ENCODE measurements at regions not wholly inside any gene's neighbourhood (a gene's known extent, or its start where the extent isn't known, plus 50 kb on each side); places are given as distances from the start of the nearest gene placed in this dataset.

- Mint-ChIP-seq H3K27me3 (no peaks in the 10 kb centered on the region), H3K36me3 (no peaks in the 10 kb centered on the region), H3K9me3 (peaks cover 7% of the 10 kb centered on the region), H3K4me3 (no peak overlapping the region), H3K4me1 (ENCODE audit: unreplicated experiment) (no peaks in the 10 kb centered on the region), H3K27ac (no peak overlapping the region)
- no peak for TF ChIP-seq CTCF (conservative IDR thresholded peaks at IDR 0.05)
- DNase-seq (ENCODE audit: extremely low spot score, unreplicated experiment): no peak
These were observed 139.8 kb upstream of the KIT start for GRCh38 chr4:54517781-54518444.

DNA sequence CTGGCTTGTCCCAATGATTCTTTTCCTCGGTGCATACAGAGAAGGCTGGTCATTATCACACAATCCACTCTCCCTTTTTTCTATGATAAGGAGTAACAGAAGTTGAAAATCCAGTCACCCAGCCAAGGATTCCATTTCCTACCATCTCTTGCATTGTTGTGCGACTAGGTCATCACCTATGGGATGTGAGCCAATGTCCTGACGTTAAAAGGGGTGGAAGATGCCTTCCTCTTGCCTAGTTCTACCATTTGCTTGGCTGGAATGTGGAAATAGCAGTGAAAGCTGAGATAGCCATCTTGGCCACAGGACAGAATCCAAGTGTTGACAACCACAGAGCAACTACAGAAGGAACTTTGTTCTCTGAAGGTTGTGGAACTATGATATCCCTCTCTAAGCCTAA lies 132.2 kb upstream of the KIT start:
- DNase-seq (ENCODE audit: extremely low spot score, unreplicated experiment): no peak
- Mint-ChIP-seq H3K4me1 (ENCODE audit: unreplicated experiment) (no peaks in the 10 kb centered on the region), H3K27ac (no peak overlapping the region), H3K36me3 (no peaks in the 10 kb centered on the region), H3K27me3 (no peaks in the 10 kb centered on the region), H3K9me3 (no peaks in the 10 kb centered on the region), H3K4me3 (no peak overlapping the region)
- no peak for TF ChIP-seq CTCF (conservative IDR thresholded peaks at IDR 0.05)

GRCh38 chr4:54526560-54526959 lies 131.2 kb upstream of the KIT start:
- Mint-ChIP-seq H3K4me1 (ENCODE audit: unreplicated experiment) (no peaks in the 10 kb centered on the region), H3K27me3 (no peaks in the 10 kb centered on the region), H3K36me3 (no peaks in the 10 kb centered on the region), H3K9me3 (no peaks in the 10 kb centered on the region), H3K27ac (no peak overlapping the region), H3K4me3 (no peak overlapping the region)
- DNase-seq (ENCODE audit: extremely low spot score, unreplicated experiment): no peak
- no peak for TF ChIP-seq CTCF (conservative IDR thresholded peaks at IDR 0.05)

DNA sequence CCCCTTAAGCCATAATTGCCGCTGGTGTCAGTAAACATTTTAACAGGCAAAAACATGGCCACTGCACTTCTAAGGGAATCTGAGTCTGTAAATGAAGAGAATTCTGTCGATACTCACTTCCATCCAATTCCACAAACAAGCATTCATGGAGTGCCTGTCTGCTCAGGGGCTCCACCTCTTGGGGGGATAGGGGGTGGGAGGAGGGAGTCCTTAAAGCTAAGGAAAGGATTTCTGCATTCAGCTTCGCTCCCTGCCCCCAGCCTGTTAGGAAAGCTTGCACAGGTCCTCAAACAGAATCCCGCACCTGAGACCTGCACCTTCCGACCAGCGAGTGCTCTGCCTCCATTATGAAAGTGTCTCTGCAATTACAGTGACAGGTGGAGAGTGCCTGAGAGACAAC lies 130.2 kb upstream of the KIT start:
- Mint-ChIP-seq H3K4me3 (no peak overlapping the region), H3K27ac (no peak overlapping the region), H3K27me3 (no peaks in the 10 kb centered on the region), H3K9me3 (no peaks in the 10 kb centered on the region), H3K4me1 (ENCODE audit: unreplicated experiment) (no peaks in the 10 kb centered on the region), H3K36me3 (no peaks in the 10 kb centered on the region)
- DNase-seq (ENCODE audit: extremely low spot score, unreplicated experiment): no peak
- no peak for TF ChIP-seq CTCF (conservative IDR thresholded peaks at IDR 0.05)

GRCh38 chr4:54539500-54540029 lies 118.2 kb upstream of the KIT start:
- Mint-ChIP-seq H3K4me3 (peak overlapping the region; percentile 84), H3K27ac (no peak overlapping the region), H3K27me3 (peaks cover 6% of the 10 kb centered on the region)

More at GRCh38 chr4:54539500-54540029, 118.2 kb upstream of the KIT start:
- DNase-seq (ENCODE audit: extremely low spot score, unreplicated experiment): peak; percentile 77
- TF ChIP-seq CTCF (conservative IDR thresholded peaks at IDR 0.05): peak; percentile 59
- peaks cover 4% of the 10 kb centered on the region for H3K9me3 Mint-ChIP-seq
- H3K36me3 Mint-ChIP-seq: no peaks in the 10 kb centered on the region
- H3K4me1 Mint-ChIP-seq (ENCODE audit: unreplicated experiment): peaks cover 40% of the 10 kb centered on the region

Measured in type B pancreatic cell (in vitro differentiated cells).